Fibroblast of pulmonary artery (primary cell): ENCODE measurements at regions not wholly inside any gene's neighbourhood (a gene's known extent, or its start where the extent isn't known, plus 50 kb on each side); places are given as distances from the start of the nearest gene placed in this dataset.
"Not testable (repeated sequence)": the region's sequence is repeated elsewhere in the genome, so short reads cannot be mapped to it uniquely, and the experiment has no call there.

Source experiments
- DNase-seq: peaks from one replicate; pipeline ENCODE4 v3.0.0-alpha.2; 2010; ENCODE audit warnings: low read depth
- H3K4me3 ChIP-seq: replicated peaks from 2 replicates; pipeline ENCODE4 v1.5.1; 2011; ENCODE audit warnings: low read depth, mild to moderate bottlenecking, control low read depth, low read length, moderate library complexity
- CTCF ChIP-seq: IDR thresholded peaks from 2 replicates; pipeline ENCODE4 v1.5.1; 2011; ENCODE audit warnings: mild to moderate bottlenecking, control low read depth, low read length, inconsistent platforms; ENCODE audit errors: missing control alignments

GRCh38 chr2:41326851-41327250 is 721.0 kb upstream of the PKDCC start:
- no peak for TF ChIP-seq CTCF
- no peak for DNase-seq

GRCh38 chr2:41329040-41329439 is 718.8 kb upstream of the PKDCC start:
- TF ChIP-seq CTCF = no peak
- no peak for DNase-seq
- no peak overlapping the region for H3K4me3 ChIP-seq

More at GRCh38 chr2:41326851-41327250, 721.0 kb upstream of the PKDCC start:
- H3K4me3 ChIP-seq = no peak overlapping the region

- no peak for DNase-seq
- no peak for TF ChIP-seq CTCF
- H3K4me3 ChIP-seq = no peak overlapping the region
Measured at GRCh38 chr2:41334159-41334558, 713.7 kb upstream of the PKDCC start.

- DNase-seq, H3K4me3 ChIP-seq: not testable (repeated sequence)
Measured at GRCh38 chr2:41335573-41335972, 712.2 kb upstream of the PKDCC start.

GRCh38 chr2:41337956-41338355 is 709.9 kb upstream of the PKDCC start:
- H3K4me3 ChIP-seq = no peak overlapping the region
- no peak for DNase-seq
- TF ChIP-seq CTCF = no peak

- TF ChIP-seq CTCF = no peak
- DNase-seq = no peak
- no peak overlapping the region for H3K4me3 ChIP-seq
Measured at GRCh38 chr2:41344529-41344928, 703.3 kb upstream of the PKDCC start.

- no peak for TF ChIP-seq CTCF
Measured at GRCh38 chr2:41353060-41353459, 694.8 kb upstream of the PKDCC start.

GRCh38 chr2:41355794-41356193 is 692.0 kb upstream of the PKDCC start:
- DNase-seq = no peak
- no peak overlapping the region for H3K4me3 ChIP-seq
- no peak for TF ChIP-seq CTCF

More at GRCh38 chr2:41353060-41353459, 694.8 kb upstream of the PKDCC start:
- DNase-seq = no peak
- H3K4me3 ChIP-seq = no peak overlapping the region
